ENCODE measurements at regions not wholly inside any gene's neighbourhood (a gene's known extent, or its start where the extent isn't known, plus 50 kb on each side); places are given as distances from the start of the nearest gene placed in this dataset.

DNA sequence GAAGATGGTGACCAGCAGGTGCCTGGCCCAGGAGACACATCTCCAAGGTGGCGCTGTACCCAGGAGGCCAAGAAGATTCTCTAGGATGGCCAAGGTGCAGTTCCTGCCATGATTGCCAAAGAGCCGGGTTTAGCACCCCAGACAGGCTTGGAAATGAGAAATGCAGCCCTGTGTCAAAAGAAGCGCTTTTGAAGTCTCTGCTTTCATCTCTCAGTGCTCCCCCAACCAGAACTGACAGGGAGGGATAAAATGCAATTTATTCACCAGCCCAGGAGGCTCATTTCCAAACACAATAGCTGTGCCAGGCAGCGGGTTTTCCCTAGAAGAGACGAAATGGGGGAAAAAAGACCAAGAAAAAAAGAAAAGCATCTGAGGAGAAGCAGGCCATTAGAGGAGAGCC is 195.9 kb upstream of the NCAM1 start:
- TF ChIP-seq, protein P1, sequence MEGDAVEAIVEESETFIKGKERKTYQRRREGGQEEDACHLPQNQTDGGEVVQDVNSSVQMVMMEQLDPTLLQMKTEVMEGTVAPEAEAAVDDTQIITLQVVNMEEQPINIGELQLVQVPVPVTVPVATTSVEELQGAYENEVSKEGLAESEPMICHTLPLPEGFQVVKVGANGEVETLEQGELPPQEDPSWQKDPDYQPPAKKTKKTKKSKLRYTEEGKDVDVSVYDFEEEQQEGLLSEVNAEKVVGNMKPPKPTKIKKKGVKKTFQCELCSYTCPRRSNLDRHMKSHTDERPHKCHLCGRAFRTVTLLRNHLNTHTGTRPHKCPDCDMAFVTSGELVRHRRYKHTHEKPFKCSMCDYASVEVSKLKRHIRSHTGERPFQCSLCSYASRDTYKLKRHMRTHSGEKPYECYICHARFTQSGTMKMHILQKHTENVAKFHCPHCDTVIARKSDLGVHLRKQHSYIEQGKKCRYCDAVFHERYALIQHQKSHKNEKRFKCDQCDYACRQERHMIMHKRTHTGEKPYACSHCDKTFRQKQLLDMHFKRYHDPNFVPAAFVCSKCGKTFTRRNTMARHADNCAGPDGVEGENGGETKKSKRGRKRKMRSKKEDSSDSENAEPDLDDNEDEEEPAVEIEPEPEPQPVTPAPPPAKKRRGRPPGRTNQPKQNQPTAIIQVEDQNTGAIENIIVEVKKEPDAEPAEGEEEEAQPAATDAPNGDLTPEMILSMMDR (IDR thresholded peaks at IDR 0.05; ENCODE audit: low read depth, low read length) = no peak
- TF ChIP-seq EZH2phosphoT487 (IDR thresholded peaks at IDR 0.05; ENCODE audit: low read depth) = no peak

Measured in OCI-LY3 (cell line).